DOHH2 (cell line): ENCODE measurements at regions not wholly inside any gene's neighbourhood (a gene's known extent, or its start where the extent isn't known, plus 50 kb on each side); places are given as distances from the start of the nearest gene placed in this dataset.

Experiments used
- CTCF ChIP-seq: fragments of 200-600 bp; sonication (generic); IDR thresholded peaks from one replicate; pipeline ENCODE4 v1.5.1; 2014; ENCODE audit warnings: antibody characterized with exemption, mild to moderate bottlenecking, low read depth, low read length; ENCODE audit not compliant: poor library complexity, severe bottlenecking
- EZH2phosphoT487 ChIP-seq: fragments of 200-600 bp; sonication (generic); IDR thresholded peaks from 2 replicates; pipeline ENCODE4 v1.6.1; 2017; ENCODE audit warnings: borderline replicate concordance, mild to moderate bottlenecking, antibody characterized with exemption, low read length, moderate library complexity, mixed read lengths

DNA sequence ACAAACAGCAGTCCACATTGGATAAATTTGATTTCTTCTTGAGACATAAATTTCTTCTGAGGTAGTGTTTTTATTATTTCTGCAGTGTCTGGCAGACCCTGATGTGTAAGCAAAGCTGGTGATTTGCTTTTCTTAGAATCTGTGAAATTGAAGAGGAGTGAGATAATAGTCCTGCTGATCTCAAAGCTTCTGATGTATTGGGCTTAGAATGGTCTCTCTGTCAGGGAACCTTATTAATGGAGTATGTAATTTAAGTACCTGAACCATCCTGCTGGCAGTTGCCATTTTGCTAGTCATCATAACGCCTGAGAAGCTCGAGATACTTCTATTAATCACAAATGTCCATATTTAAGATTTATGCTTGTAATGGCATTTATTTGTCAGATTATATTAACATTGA lies 464.5 kb upstream of the PRICKLE1 start:
- TF ChIP-seq CTCF (no peak), EZH2phosphoT487 (no peak)
